Stimulated activated CD8-positive, alpha-beta memory T cell treated with anti-CD3 and anti-CD28 coated beads, Interleukin-2, amount 100 ng/mL, for 1 hour (primary cell): ENCODE measurements at regions not wholly inside any gene's neighbourhood (a gene's known extent, or its start where the extent isn't known, plus 50 kb on each side); places are given as distances from the start of the nearest gene placed in this dataset.

Experiments
- DNase-seq, 2 donors: peaks; one replicate each; pipeline ENCODE4 v3.0.0-alpha.2; 2020; ENCODE audit warnings: low read depth in 2 of 2

GRCh38 chr17:77854759-77855745 lies 103.5 kb upstream of the TNRC6C start:
- DNase-seq = no peak

- DNase-seq = no peak
Observed at GRCh38 chr17:77856551-77857305, 101.8 kb upstream of the TNRC6C start.

- DNase-seq = no peak
Observed at GRCh38 chr17:77857306-77857555, 101.3 kb upstream of the TNRC6C start.

- no peak for DNase-seq
Observed at GRCh38 chr17:77857613-77858012, 100.9 kb upstream of the TNRC6C start.

DNA sequence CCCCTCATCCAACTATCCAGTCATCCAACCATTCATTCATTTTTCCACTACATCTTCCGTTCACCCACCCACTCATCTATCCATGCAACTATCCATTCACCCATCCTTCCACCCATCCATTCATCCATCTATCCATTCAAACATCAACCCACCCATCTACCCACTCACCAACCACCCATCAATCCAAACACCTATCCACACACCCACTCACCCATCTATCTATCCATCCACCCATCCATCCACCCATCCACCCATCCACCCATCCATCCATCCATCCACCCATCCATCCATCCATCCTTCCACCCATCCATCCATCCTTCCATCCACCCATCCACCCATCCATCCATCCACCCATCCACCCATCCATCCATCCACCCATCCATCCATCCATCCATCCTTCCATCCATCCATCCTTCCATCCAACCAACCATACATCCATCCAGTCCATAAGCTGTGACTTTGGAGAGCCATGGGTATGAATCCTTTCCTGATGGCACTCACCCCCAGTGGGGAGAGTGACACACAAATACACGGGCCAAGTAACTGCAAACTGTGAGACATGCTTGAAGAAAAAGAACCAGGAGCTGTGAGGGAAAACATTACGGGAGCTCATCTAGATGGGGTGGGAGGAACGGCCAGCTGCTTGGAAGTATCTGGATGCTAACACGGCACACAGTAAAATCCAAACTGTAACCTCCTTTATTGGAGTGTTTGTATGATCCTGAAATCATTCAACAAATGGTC lies 100.0 kb upstream of the TNRC6C start:
- no peak for DNase-seq

- no peak for DNase-seq
Observed at GRCh38 chr17:77859035-77859810, 99.3 kb upstream of the TNRC6C start.

GRCh38 chr17:77861133-77861695 lies 97.3 kb upstream of the TNRC6C start:
- no peak for DNase-seq

GRCh38 chr17:77861981-77862645 lies 96.4 kb upstream of the TNRC6C start:
- no peak for DNase-seq

DNA sequence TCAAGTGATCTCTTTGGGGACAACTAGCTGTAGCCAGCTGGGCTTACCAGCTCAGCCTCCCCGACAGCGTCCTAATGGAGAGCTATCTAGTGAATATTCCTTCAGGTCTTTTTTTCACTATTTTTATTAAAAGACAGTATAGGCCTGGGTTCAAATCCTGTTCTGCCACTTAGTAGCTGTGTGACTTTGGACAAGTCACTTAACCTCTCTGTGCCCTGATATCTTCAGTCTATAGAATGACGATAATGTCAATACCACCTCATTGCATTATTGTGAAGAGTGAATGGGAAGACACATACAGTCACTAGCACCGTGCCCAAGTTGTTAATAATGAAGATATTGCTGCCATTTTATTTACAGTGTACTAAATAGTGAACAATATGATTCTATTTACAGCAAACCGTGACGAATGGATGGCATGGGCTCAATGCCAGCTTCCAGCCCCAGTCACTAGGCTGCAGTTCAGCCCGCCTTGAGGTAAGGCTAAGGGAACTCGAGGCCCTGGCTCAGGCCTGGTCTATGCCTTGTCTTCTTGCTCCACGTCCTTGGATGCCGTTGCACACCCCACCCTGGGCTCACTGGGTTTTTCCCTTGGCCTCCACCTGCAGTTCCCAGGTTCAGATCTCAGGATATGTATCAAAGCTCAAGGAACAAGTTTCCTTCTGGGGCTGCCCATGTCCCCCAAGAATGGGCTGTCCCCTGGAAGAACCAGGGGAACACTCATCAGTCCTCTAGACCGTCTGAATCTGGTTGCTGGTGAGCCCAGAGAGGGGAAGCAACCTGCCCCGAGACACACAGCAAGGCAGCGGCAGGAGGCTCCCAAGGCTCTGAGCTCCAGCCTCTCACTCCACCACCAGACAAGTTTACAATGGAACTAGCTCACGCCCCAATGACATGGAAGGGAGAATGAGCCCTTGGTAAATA lies 95.4 kb upstream of the TNRC6C start:
- DNase-seq = no peak

- no peak for DNase-seq
Observed at GRCh38 chr17:77863814-77864161, 94.7 kb upstream of the TNRC6C start.

- no peak for DNase-seq
Observed at GRCh38 chr17:77864234-77865111, 94.0 kb upstream of the TNRC6C start.

GRCh38 chr17:77865112-77865611 lies 93.3 kb upstream of the TNRC6C start:
- no peak for DNase-seq

DNA sequence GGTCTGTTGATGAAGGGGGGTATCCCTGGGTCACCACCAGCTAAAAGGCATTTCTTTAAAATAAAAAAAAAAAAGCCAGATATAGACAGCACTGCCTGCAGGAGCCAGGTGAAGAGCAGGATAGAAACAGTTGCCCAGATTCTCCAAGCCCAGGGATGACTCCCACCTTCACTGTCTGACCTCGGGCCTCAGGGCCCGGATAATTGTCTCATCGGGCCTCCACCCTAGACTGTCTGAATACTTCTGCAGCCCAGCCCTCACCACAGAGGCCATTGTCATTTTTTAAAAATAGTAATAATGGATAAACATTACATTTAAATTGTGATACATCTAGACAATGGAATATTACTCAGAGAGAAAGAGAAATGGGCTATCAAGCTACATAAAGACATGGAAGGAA lies 92.8 kb upstream of the TNRC6C start:
- DNase-seq = no peak

GRCh38 chr17:77867308-77867781 lies 91.2 kb upstream of the TNRC6C start:
- no peak for DNase-seq

DNA sequence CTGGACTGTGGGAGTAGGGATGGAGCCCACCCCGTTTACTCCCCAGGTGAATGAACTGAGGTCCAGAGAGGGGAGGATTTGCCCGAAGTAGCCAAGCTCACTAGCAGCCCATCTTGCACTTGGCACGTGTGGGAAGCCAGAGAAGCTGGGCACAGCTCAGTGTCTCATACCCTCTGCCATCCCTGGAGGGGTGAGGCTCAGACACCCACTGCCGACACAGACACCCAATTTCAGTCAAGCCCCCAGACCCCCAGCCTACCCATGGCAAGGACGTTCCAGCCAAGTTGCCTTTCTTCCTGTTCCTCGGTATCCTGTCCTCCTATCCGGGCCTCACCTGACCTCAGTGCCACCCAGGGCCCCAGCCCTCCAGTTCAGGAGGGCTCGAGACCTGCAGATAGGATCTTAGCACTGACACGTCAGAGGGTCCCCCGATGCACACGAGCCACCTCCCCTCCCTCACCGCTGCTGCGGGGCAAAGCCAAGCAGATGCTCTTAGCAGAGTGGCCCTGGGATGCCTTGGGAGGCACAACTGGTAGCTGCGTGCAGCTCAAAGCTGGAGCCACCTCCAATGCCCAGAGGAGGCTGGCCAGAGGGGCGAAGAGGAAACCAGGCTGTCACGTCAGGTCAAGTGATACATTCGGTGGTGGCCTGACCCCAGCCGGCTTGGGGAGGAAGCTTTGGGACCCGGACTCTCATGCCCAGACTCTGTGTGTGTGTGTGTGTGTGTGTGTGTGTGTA lies 90.4 kb upstream of the TNRC6C start:
- DNase-seq = no peak

GRCh38 chr17:77869041-77869599 lies 89.4 kb upstream of the TNRC6C start:
- no peak for DNase-seq

- DNase-seq = no peak
Observed at GRCh38 chr17:77869665-77870132, 88.8 kb upstream of the TNRC6C start.
